ENCODE measurements at regions not wholly inside any gene's neighbourhood (a gene's known extent, or its start where the extent isn't known, plus 50 kb on each side); places are given as distances from the start of the nearest gene placed in this dataset.

DNA sequence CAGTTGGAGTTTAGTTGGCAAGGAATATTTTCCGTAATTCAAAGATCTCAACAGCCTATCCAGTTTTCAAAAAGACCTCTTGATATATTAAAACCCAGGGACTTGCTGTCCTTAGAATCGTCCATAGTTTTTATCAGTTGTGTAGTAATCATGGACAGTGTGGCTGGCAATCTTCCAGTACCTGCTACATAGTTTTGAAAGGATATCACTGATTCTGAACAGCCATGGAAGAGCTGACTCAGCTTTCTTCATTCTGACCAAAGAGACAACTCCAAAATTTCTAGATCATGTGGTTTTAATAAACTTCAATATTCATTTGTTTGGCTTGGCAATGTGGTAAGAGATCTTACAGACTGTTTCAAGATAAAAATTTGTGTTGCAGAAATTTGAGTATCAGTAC is 616.7 kb downstream of the TDRD15 start:
- TF ChIP-seq, protein P1, sequence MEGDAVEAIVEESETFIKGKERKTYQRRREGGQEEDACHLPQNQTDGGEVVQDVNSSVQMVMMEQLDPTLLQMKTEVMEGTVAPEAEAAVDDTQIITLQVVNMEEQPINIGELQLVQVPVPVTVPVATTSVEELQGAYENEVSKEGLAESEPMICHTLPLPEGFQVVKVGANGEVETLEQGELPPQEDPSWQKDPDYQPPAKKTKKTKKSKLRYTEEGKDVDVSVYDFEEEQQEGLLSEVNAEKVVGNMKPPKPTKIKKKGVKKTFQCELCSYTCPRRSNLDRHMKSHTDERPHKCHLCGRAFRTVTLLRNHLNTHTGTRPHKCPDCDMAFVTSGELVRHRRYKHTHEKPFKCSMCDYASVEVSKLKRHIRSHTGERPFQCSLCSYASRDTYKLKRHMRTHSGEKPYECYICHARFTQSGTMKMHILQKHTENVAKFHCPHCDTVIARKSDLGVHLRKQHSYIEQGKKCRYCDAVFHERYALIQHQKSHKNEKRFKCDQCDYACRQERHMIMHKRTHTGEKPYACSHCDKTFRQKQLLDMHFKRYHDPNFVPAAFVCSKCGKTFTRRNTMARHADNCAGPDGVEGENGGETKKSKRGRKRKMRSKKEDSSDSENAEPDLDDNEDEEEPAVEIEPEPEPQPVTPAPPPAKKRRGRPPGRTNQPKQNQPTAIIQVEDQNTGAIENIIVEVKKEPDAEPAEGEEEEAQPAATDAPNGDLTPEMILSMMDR (IDR thresholded peaks at IDR 0.05): no peak
- ATAC-seq: no peak
- intact Hi-C loops (cut with DNase I): no loop called here

DNA sequence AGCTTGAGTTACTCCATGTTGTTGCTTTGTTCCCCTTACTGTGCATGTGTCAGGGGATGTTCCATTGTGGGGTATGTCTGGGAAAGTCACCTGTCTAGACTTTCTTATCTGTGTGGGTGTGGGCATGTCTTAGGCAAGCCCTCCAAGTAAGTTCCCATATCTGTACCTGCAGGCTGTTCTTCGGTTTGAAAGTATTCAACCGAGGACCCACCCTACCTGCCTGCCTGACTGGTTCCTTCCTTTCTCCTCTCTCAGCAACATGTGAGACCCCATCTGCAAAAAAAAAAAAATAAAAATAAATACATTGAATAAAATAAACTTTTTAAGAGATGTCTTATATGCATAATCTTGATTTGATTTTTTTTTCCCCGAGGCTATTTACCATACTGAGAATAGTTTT is 622.7 kb downstream of the TDRD15 start:
- TF ChIP-seq, protein P1 (IDR thresholded peaks at IDR 0.05): no peak
- Histone ChIP-seq H3K27me3 (no peaks in the 10 kb centered on the region), H3K4me3 (no peak overlapping the region), H3K36me3 (no peaks in the 10 kb centered on the region), H3K4me1 (no peaks in the 10 kb centered on the region), H3K9me3 (peaks cover 0 to 9% of the 10 kb centered on the region in 2 donors), H3K27ac (no peak overlapping the region)
- intact Hi-C loops (cut with DNase I): no loop called here
- ATAC-seq: no peak
- no peak for DNase-seq

More for the DNA sequence above, 616.7 kb downstream of the TDRD15 start:
- H3K4me3 ChIP-seq: no peak overlapping the region
- no peaks in the 10 kb centered on the region for H3K27me3 ChIP-seq
- H3K36me3 ChIP-seq: no peaks in the 10 kb centered on the region
- no peak for DNase-seq
- no peaks in the 10 kb centered on the region for H3K4me1 ChIP-seq
- H3K27ac ChIP-seq: no peak overlapping the region
- no peaks in the 10 kb centered on the region for H3K9me3 ChIP-seq

DNA sequence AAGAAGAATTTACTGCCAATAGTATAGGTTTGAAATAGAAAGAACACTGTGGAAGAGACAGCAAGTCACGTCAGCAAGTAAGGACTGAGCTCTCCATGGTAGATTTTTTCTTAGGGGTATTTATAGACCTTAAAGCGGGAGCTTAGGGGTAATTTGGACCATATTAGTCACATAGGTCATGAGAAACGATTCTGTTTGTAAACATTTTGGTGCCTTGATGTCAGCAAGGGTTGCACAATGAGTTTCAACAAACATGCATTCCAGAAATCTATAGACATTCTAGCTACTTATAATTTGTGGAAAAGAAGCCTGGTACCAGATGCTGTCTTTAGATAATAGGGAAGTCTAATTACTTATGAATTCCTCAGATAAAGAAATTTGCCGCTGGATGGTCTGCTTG is 624.7 kb downstream of the TDRD15 start:
- Histone ChIP-seq H3K9me3 (peaks cover 0 to 9% of the 10 kb centered on the region in 2 donors), H3K27ac (no peak overlapping the region), H3K4me1 (no peaks in the 10 kb centered on the region), H3K27me3 (no peaks in the 10 kb centered on the region), H3K36me3 (no peaks in the 10 kb centered on the region), H3K4me3 (no peak overlapping the region)
- intact Hi-C loops (cut with DNase I): no loop called here
- ATAC-seq (no peak), DNase-seq (no peak)
- TF ChIP-seq, protein P1 (IDR thresholded peaks at IDR 0.05): no peak

DNA sequence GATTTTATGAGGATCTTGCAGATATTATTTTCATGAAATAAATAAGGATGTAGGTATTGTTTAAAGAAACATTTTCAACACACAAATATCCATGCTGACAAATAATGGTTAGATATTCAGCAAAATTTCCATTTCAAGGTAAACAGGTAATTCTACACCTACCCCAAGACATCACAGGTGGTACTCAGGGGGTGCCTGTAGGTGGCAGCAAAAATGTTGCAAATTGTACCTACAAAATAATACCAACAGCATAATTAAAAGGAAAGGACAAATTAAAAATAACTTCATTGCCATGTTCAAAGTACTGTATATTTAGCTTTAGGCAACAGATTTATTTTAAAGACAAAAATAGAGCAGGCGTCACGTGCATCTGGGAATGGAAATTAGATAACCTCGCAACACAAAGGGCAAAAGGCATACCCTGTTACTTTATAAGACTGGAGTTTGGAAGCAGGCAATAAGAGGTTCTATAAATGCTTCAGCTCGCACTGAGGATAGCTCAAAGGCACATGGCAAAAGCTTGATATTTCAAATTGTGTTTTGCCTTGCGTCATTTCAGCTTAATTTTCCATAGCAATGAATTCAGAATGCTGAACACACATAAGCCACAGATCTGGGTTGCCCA is 630.5 kb downstream of the TDRD15 start:
- intact Hi-C loops (cut with DNase I): no loop called here
- Histone ChIP-seq H3K27me3 (no peaks in the 10 kb centered on the region), H3K9me3 (no peaks in the 10 kb centered on the region), H3K4me3 (no peak overlapping the region), H3K36me3 (no peaks in the 10 kb centered on the region), H3K27ac (no peak overlapping the region), H3K4me1 (no peaks in the 10 kb centered on the region)
- TF ChIP-seq, protein P1 (IDR thresholded peaks at IDR 0.05): peak in 1 of 2 donors; percentile 38
- ATAC-seq (peak; percentile 64), DNase-seq (no peak)

DNA sequence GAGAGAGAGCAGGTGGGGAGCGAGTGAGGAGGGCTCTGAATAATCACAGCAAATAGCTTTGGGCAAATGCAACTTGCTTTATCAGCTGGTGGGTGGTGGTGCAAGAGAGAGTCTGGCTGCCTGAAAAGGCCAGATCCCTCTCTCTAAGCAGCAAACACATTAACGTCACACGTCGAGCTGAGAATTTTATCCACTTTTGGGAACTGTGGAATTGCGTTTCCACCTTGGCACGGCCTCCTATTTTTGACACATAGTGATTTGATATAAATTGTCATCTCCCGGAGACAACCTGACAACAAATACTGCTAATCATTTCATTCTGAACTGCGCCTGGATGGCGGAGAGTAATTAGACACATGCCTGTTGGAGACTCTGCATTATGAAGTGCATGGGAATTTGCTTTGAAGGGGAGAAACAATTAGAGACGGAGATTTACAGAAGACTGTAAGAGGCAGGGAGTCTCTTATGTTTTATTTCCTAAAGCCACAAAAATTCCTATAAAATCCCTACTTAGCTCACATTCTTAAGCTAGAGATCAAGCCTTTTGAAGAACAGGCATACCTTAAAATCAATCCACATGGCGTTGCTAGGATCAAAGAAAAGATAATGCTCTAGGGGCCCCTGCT is 634.1 kb downstream of the TDRD15 start:
- DNase-seq (no peak), ATAC-seq (no peak)
- no peak overlapping the region for H3K4me3 ChIP-seq
- intact Hi-C loops (cut with DNase I): no loop called here
- H3K27me3 ChIP-seq: no peaks in the 10 kb centered on the region
- H3K9me3 ChIP-seq: no peaks in the 10 kb centered on the region
- TF ChIP-seq, protein P1 (IDR thresholded peaks at IDR 0.05): no peak
- no peaks in the 10 kb centered on the region for H3K4me1 ChIP-seq
- H3K27ac ChIP-seq: no peak overlapping the region
- H3K36me3 ChIP-seq: no peaks in the 10 kb centered on the region
